ENCODE measurements at regions not wholly inside any gene's neighbourhood (a gene's known extent, or its start where the extent isn't known, plus 50 kb on each side); places are given as distances from the start of the nearest gene placed in this dataset.

DNA sequence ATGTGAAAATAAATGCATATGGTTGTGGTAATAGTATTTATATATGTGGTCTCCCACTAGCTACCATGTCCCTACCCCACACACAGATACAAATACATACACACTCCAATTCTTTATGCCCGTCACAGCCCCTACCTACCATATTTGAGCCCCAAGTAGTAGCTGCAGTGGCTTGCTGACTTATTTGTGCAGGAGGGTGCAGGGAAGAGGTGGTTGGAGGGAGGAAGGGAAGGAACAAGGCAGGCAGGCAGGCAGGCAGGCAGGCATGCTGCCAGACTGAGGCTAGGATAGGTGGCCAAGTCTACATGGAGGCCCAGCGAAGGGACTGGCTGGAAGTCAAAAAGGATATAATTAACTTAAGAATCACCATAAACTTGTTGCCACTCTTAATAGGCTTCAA, 82.9 kb downstream of the SCN11A start:
- TF ChIP-seq, protein P1, sequence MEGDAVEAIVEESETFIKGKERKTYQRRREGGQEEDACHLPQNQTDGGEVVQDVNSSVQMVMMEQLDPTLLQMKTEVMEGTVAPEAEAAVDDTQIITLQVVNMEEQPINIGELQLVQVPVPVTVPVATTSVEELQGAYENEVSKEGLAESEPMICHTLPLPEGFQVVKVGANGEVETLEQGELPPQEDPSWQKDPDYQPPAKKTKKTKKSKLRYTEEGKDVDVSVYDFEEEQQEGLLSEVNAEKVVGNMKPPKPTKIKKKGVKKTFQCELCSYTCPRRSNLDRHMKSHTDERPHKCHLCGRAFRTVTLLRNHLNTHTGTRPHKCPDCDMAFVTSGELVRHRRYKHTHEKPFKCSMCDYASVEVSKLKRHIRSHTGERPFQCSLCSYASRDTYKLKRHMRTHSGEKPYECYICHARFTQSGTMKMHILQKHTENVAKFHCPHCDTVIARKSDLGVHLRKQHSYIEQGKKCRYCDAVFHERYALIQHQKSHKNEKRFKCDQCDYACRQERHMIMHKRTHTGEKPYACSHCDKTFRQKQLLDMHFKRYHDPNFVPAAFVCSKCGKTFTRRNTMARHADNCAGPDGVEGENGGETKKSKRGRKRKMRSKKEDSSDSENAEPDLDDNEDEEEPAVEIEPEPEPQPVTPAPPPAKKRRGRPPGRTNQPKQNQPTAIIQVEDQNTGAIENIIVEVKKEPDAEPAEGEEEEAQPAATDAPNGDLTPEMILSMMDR (IDR thresholded peaks at IDR 0.05; ENCODE audit: control extremely low read depth, extremely low read depth, low read depth, missing control alignments), result no peak
- ChIA-PET CTCF (interaction anchor here (1.7 kb wide), 1 partner anchor 8 kb away, joined by 6 read pairs; no protein-coding TSS in a partner anchor), POLR2A (no interaction called here)
- DNase-seq (ENCODE audit: extremely low spot score), result no peak

DNA sequence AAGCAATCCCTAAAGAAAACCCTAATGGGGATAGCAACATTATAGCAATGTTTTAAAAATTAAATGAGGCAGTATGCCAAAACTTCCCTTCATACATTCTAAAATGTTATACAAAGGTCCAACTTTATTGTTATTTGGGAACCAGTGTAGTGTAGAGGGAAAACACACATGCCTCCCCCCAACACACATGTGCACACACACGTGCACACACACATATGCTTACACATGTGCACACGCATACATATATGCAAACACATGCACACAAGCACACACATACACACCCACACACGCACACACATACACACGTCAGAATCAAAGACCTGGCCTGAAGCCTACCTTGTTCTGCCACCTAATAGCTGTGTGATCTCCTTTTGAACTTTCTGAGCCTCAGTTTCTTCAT, 83.3 kb downstream of the SCN11A start:
- CTCF ChIA-PET, result no interaction called here
- TF ChIP-seq, protein P1 (IDR thresholded peaks at IDR 0.05; ENCODE audit: control extremely low read depth, extremely low read depth, low read depth, missing control alignments), result no peak
- POLR2A ChIA-PET, result no interaction called here
- no peak for DNase-seq (ENCODE audit: extremely low spot score)

DNA sequence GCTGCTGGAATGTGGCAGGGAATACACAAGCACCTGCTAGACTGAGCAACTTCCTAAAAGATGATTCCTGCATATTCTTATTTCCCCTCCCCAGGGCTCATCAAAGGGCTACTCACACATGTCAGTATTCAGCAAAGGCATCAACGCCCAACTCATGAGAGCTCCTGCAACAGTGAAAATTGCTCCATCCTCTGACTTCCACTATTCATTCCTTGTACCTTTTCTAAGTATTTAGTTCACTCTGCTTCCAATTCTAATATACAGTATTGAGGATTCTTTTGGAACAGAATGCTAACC, 84.1 kb downstream of the SCN11A start:
- TF ChIP-seq, protein P1 (IDR thresholded peaks at IDR 0.05; ENCODE audit: control extremely low read depth, extremely low read depth, low read depth, missing control alignments), result no peak
- ChIA-PET POLR2A (no interaction called here), CTCF (interaction anchor here (0.8 to 1.9 kb wide), 2 partner anchors 14 to 32 kb away, joined by 3 to 7 read pairs; no protein-coding TSS in a partner anchor)
- DNase-seq (ENCODE audit: extremely low spot score), result no peak

DNA sequence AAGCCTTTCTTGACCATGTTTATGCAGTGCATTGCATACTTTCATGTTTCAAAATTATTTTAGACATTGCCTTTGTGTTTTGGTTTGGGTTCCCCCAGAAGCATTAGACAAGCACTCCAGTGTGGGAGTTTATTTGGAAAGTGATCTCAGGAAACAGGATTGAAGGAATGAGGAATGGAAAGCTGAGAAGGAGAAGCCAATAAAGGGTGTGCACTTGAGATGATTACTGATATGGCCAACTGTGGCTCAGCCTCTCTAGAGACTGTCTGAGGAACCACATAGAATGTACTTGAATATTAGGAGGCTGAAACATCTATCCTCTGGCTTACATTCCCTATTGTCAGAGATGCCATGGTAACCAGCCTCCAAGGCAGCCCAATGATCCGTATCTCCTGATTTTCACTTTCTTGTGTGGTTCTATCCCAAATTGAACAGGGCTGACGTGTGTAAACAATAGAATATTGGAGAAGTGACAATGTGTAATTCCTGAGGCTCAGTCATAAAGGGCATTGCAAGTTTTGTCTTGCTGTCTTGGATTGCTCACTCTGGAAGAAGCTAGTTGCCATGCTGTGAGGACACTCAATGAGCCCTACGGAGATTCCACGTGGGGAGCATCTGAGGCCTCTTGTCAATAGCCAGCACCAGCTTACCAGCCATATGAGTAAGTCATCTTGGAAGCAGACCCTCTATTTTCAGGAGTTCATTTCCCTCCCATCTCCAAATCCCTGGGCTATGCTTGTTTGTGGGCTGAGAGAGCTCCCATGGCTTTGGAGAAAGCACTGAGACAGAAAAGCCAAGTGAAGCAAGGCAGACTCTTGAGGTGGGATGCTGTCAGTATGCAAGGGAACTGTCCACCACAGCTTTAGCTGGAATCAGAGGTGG, 84.7 kb downstream of the SCN11A start:
- TF ChIP-seq, protein P1 (IDR thresholded peaks at IDR 0.05; ENCODE audit: control extremely low read depth, extremely low read depth, low read depth, missing control alignments), result no peak
- DNase-seq (ENCODE audit: extremely low spot score), result no peak
- POLR2A ChIA-PET, result no interaction called here
- CTCF ChIA-PET, result interaction anchor here (0.8 to 1.9 kb wide), 2 partner anchors 15 to 33 kb away, joined by 3 to 7 read pairs; no protein-coding TSS in a partner anchor

DNA sequence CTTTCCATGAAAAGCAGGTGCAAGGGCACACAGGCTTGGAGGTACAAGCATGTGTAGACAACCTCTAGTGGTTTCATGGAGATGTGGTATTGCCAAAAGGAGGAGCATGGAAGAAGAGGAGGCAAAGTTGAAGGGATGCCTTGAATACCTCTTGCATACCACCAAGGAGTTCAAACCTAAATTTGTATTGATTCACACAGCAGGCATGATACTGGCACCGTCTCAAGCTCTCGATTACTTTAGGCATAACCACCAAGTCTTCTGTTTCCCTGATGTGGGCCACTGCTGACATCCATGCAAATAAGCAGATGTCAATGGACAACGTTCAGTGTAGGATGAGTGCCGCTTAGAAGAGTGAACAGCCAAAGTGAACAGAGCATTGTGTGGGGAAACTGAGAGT, 87.1 kb downstream of the SCN11A start:
- CTCF ChIA-PET, result no interaction called here
- TF ChIP-seq, protein P1 (IDR thresholded peaks at IDR 0.05; ENCODE audit: control extremely low read depth, extremely low read depth, low read depth, missing control alignments), result no peak
- POLR2A ChIA-PET, result no interaction called here
- DNase-seq (ENCODE audit: extremely low spot score), result no peak

DNA sequence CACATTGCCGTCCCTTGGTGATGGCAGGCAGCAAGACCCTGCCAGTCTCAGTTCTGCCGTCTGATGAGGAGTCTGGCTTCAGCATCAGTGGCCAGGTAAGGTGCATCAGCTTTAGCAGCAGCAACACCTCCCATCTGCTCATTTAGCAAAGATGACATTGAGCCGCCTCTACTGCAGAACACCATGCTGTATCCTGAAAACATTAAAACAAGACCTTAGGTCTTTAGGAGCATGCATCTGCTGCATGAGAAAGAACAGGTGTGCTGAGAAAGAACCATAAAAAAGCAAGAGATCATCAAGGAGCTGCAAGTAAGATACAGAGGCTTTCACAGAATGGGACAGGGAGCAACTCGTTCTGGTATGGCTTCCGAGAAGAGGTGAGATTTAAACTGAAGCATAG, 87.5 kb downstream of the SCN11A start:
- TF ChIP-seq, protein P1 (IDR thresholded peaks at IDR 0.05; ENCODE audit: control extremely low read depth, extremely low read depth, low read depth, missing control alignments), result no peak
- ChIA-PET POLR2A (no interaction called here), CTCF (no interaction called here)
- no peak for DNase-seq (ENCODE audit: extremely low spot score)

All from GM10248 (cell line).